ENCODE measurements at regions not wholly inside any gene's neighbourhood (a gene's known extent, or its start where the extent isn't known, plus 50 kb on each side); places are given as distances from the start of the nearest gene placed in this dataset.

GRCh38 chr2:185227391-185227790 lies 511.2 kb upstream of the FSIP2 start:
- no peak for TF ChIP-seq CBFB (CRISPR knock-in tag; IDR thresholded peaks at IDR 0.05; ENCODE audit: low read depth)
- no peak for TF ChIP-seq SP1 (CRISPR knock-in tag; conservative IDR thresholded peaks at IDR 0.05)
- TF ChIP-seq ZNF317 (CRISPR knock-in tag; IDR thresholded peaks at IDR 0.05; ENCODE audit: borderline replicate concordance, low read depth): no peak
- TF ChIP-seq CTCF (IDR thresholded peaks at IDR 0.05): no peak
- no peak for TF ChIP-seq STAT6 (CRISPR knock-in tag; conservative IDR thresholded peaks at IDR 0.05; ENCODE audit: low read depth)
- TF ChIP-seq HMGXB4 (CRISPR knock-in tag; IDR thresholded peaks at IDR 0.05): no peak
- no peak for TF ChIP-seq IRF2 (CRISPR knock-in tag; IDR thresholded peaks at IDR 0.05; ENCODE audit: borderline replicate concordance, low read depth)
- no peak for TF ChIP-seq ZNF423 (CRISPR knock-in tag; IDR thresholded peaks at IDR 0.05)
- no peak for TF ChIP-seq NFYB (CRISPR knock-in tag; conservative IDR thresholded peaks at IDR 0.05; ENCODE audit: low read depth)
